HepG2 (cell line): ENCODE measurements at regions not wholly inside any gene's neighbourhood (a gene's known extent, or its start where the extent isn't known, plus 50 kb on each side); places are given as distances from the start of the nearest gene placed in this dataset.

Experiments
- ATAC-seq: fragments of 200-7000 bp; cut with Tn5 transposase; 3 replicates; pipeline ENCODE4 v1.9.1; 2020; ENCODE audit warnings: mild to moderate bottlenecking, moderate library complexity
- BruUV-seq: library from RNA; stranded (reverse); fragments of 400-500 nt; replicated peaks from 2 replicates; lab custom pipeline; 2021; lab: Mats Ljungman, UMichigan
- CTCF ChIA-PET: fragments of 300-600 bp; formaldehyde crosslinking; extraction: SDS; loops from one replicate; lab custom pipeline; 2021; ENCODE audit warnings: low total read pairs, inconsistent platforms, low intra/inter-chr PET ratio; lab: Yijun Ruan, JAX
- POLR2A ChIA-PET: fragments of 350-600 bp; sonication (Branson Sonifier 250); formaldehyde crosslinking; loops from one replicate; lab custom pipeline; 2020; ENCODE audit warnings: antibody characterized with exemption, inconsistent platforms; lab: Yijun Ruan, JAX
- DNase-seq: peaks from one replicate; pipeline ENCODE4 v3.0.0-alpha.2; 2015; ENCODE audit warnings: low spot score
- FAIRE-seq: peaks from 3 replicates; lab custom pipeline; 2011; peaks lifted over from hg19 to GRCh38; lab: Jason Lieb, UNC
- H2AFZ ChIP-seq: one replicate; pipeline ENCODE4 v1.6.1; 2011; ENCODE audit warnings: low read length, inconsistent platforms
- H3K27ac ChIP-seq: fragments of 300-600 bp; 3 replicates; pipeline ENCODE4 v1.8.0; 2011; ENCODE audit warnings: mixed run types, mild to moderate bottlenecking, mixed read lengths, low read length, inconsistent platforms; ENCODE audit not compliant: insufficient read depth; ENCODE audit errors: extremely low read length
- H3K27me3 ChIP-seq, 2 experiments: fragments of 200-600 bp in 1 of 2; 2 replicates in 1 of 2; 3 replicates in 1 of 2; pipeline versions ENCODE4 v1.6.0 to v1.8.0; 2011; ENCODE audit warnings: low read length in 2 of 2, mild to moderate bottlenecking in 2 of 2, moderate library complexity in 2 of 2, inconsistent platforms in 1 of 2; ENCODE audit not compliant: insufficient read depth in 2 of 2, control insufficient read depth in 1 of 2
- H3K36me3 ChIP-seq, 2 experiments: fragments of 200-600 bp in 1 of 2; replicated peaks in 1 of 2; 2 replicates in 1 of 2; 3 replicates in 1 of 2; pipeline versions ENCODE4 v1.5.1 to v1.8.0; 2011; ENCODE audit warnings: low read length in 2 of 2, inconsistent platforms in 1 of 2; ENCODE audit not compliant: insufficient read depth in 2 of 2, control insufficient read depth in 1 of 2
- H3K4me1 ChIP-seq: 2 replicates; pipeline ENCODE4 v1.5.1; 2012; ENCODE audit warnings: low read length, inconsistent platforms; ENCODE audit not compliant: insufficient read depth
- H3K4me2 ChIP-seq: 2 replicates; pipeline ENCODE4 v1.6.0; 2011; ENCODE audit warnings: low read depth, low read length, inconsistent platforms
- H3K4me3 ChIP-seq, 3 experiments: fragments of 200-600 bp in 1 of 3; sonication (generic), shearing (Covaris generic) in 1 of 3; replicated peaks in 1 of 3; 2 replicates each; pipeline ENCODE4 v1.5.1; 2011 to 2016; ENCODE audit warnings: low read length in 3 of 3, inconsistent platforms in 2 of 3, low read depth in 2 of 3, mild to moderate bottlenecking in 2 of 3, control low read depth in 1 of 3, mixed read lengths in 1 of 3; ENCODE audit not compliant: insufficient read depth in 1 of 3
- H3K79me2 ChIP-seq: one replicate; pipeline ENCODE4 v1.6.1; 2011; ENCODE audit warnings: low read length, inconsistent platforms; ENCODE audit not compliant: insufficient read depth
- H3K9ac ChIP-seq: 2 replicates; pipeline ENCODE4 v1.6.0; 2011; ENCODE audit warnings: mild to moderate bottlenecking, low read depth, low read length, inconsistent platforms; ENCODE audit not compliant: insufficient read depth
- H3K9me3 ChIP-seq: 2 replicates; pipeline ENCODE4 v1.5.1; 2012; ENCODE audit warnings: mild to moderate bottlenecking, low read length
- H4K20me1 ChIP-seq: 2 replicates; pipeline ENCODE4 v1.6.0; 2011; ENCODE audit warnings: inconsistent platforms, mild to moderate bottlenecking, low read length, moderate library complexity; ENCODE audit not compliant: insufficient read depth
- ATF6 ChIP-seq: sonication (generic); formaldehyde crosslinking; conservative IDR thresholded peaks from 2 replicates; pipeline ENCODE4 v1.4.0; 2020; ENCODE audit warnings: missing genetic modification reagents
- EED ChIP-seq: sonication (generic); formaldehyde crosslinking; IDR thresholded peaks from 2 replicates; pipeline ENCODE4 v1.5.0; 2020; ENCODE audit warnings: mild to moderate bottlenecking, missing genetic modification reagents
- GRHL1 ChIP-seq: sonication (generic); formaldehyde crosslinking; conservative IDR thresholded peaks from 2 replicates; pipeline ENCODE4 v1.8.0; 2022; ENCODE audit warnings: missing genetic modification reagents
- KDM4B ChIP-seq: sonication (generic); formaldehyde crosslinking; IDR thresholded peaks from 2 replicates; pipeline ENCODE4 v1.4.0; 2020; ENCODE audit warnings: missing genetic modification reagents
- KDM5A ChIP-seq: fragments of 200-600 bp; sonication (generic); IDR thresholded peaks from 2 replicates; pipeline ENCODE4 v1.7.0; 2018; ENCODE audit warnings: antibody characterized with exemption, mild to moderate bottlenecking, low read length, borderline replicate concordance
- MAFF ChIP-seq: IDR thresholded peaks from 2 replicates; pipeline ENCODE4 v1.6.1; 2011; ENCODE audit warnings: low read depth, low read length, improper control_type of control experiment
- NFRKB ChIP-seq: fragments of 450-650 bp; IDR thresholded peaks from 2 replicates; pipeline ENCODE4 v1.6.1; 2017
- PLSCR1 ChIP-seq: sonication (generic); formaldehyde crosslinking; IDR thresholded peaks from 2 replicates; pipeline ENCODE4 v1.5.0; 2020; ENCODE audit warnings: missing genetic modification reagents, mild to moderate bottlenecking, borderline replicate concordance
- PTBP1 ChIP-seq: fragments of 200-400 bp; formaldehyde crosslinking; IDR thresholded peaks from 2 replicates; pipeline ENCODE4 v1.6.1; 2018; ENCODE audit warnings: low read length, low read depth; ENCODE audit not compliant: poor library complexity, severe bottlenecking
- RBAK ChIP-seq: sonication (generic); formaldehyde crosslinking; IDR thresholded peaks from 2 replicates; pipeline ENCODE4 v1.5.1; 2020; ENCODE audit warnings: mild to moderate bottlenecking, missing genetic modification reagents
- RFXAP ChIP-seq: sonication (generic); formaldehyde crosslinking; IDR thresholded peaks from 2 replicates; pipeline ENCODE4 v1.4.0; 2020; ENCODE audit warnings: missing genetic modification reagents, borderline replicate concordance
- SP140L ChIP-seq: sonication (generic); formaldehyde crosslinking; IDR thresholded peaks from 2 replicates; pipeline ENCODE4 v1.4.0; 2020; ENCODE audit warnings: missing genetic modification reagents, borderline replicate concordance
- ZFX ChIP-seq: sonication (generic); formaldehyde crosslinking; IDR thresholded peaks from 2 replicates; pipeline ENCODE4 v1.4.0; 2020; ENCODE audit warnings: mild to moderate bottlenecking, low read depth, missing genetic modification reagents, moderate library complexity
- ZMYM3 ChIP-seq: sonication (generic); formaldehyde crosslinking; IDR thresholded peaks from 2 replicates; pipeline ENCODE4 v1.5.1; 2020; ENCODE audit warnings: mild to moderate bottlenecking, missing genetic modification reagents
- ZNF292 ChIP-seq: sonication (generic); formaldehyde crosslinking; IDR thresholded peaks from 2 replicates; pipeline ENCODE4 v1.8.1; 2022; ENCODE audit warnings: mild to moderate bottlenecking, low read depth, missing genetic modification reagents, borderline replicate concordance
- ZNF430 ChIP-seq: sonication (generic); formaldehyde crosslinking; IDR thresholded peaks from 2 replicates; pipeline ENCODE4 v1.9.0; 2021; ENCODE audit warnings: mild to moderate bottlenecking, missing genetic modification reagents
- ZSCAN29 ChIP-seq: sonication (generic); formaldehyde crosslinking; conservative IDR thresholded peaks from 2 replicates; pipeline ENCODE4 v1.4.0; 2020; ENCODE audit warnings: mild to moderate bottlenecking, missing genetic modification reagents
- in situ Hi-C: cut with HindIII; loops from 2 replicates; pipeline ENCODE4 v1.10.0; 2017; ENCODE audit warnings: low pct_unique_long_range_greater_than_20kb; ENCODE audit not compliant: extremely low pct_ligation_motif_present
- intact Hi-C: fragments of 100-400 bp; cut with micrococcal nuclease; formaldehyde crosslinking; loops from one replicate; pipeline ENCODE4 v1.10.0; 2022; ENCODE audit not compliant: unreplicated experiment

GRCh38 chr3:104190681-104191080 is 1176.0 kb upstream of the ALCAM start:
- no TSS peak for BruUV-seq
- ChIA-PET CTCF (no interaction called here), POLR2A (no interaction called here)
- ATAC-seq (no peak), FAIRE-seq (no peak), DNase-seq (no peak)
- no peaks in the 10 kb centered on the region for H3K36me3 ChIP-seq
- TF ChIP-seq ZNF292 (CRISPR knock-in tag) (no peak), RBAK (no peak), PLSCR1 (CRISPR knock-in tag) (no peak), ZNF430 (no peak), ZSCAN29 (CRISPR knock-in tag) (no peak), ZFX (CRISPR knock-in tag) (no peak), KDM4B (CRISPR knock-in tag) (no peak), ZMYM3 (no peak), SP140L (CRISPR knock-in tag) (no peak), NFRKB (no peak), RFXAP (CRISPR knock-in tag) (no peak), GRHL1 (CRISPR knock-in tag) (no peak), KDM5A (no peak), PTBP1 (no peak), EED (CRISPR knock-in tag) (no peak), MAFF (no peak), ATF6 (CRISPR knock-in tag) (no peak)
- H3K4me3 ChIP-seq = no peak overlapping the region
- H3K4me2 ChIP-seq = no peak overlapping the region
- no peak overlapping the region for H2AFZ ChIP-seq
- no peaks in the 10 kb centered on the region for H3K79me2 ChIP-seq
- H3K9ac ChIP-seq = no peak overlapping the region
- H3K27me3 ChIP-seq = no peaks in the 10 kb centered on the region
- intact Hi-C loops (no loop called here), in situ Hi-C loops (no loop called here)
- H3K27ac ChIP-seq = no peak overlapping the region
- no peaks in the 10 kb centered on the region for H4K20me1 ChIP-seq
- H3K9me3 ChIP-seq = no peaks in the 10 kb centered on the region
- H3K4me1 ChIP-seq = no peaks in the 10 kb centered on the region
